H1 (cell line): ENCODE measurements at regions not wholly inside any gene's neighbourhood (a gene's known extent, or its start where the extent isn't known, plus 50 kb on each side); places are given as distances from the start of the nearest gene placed in this dataset.
A peak's percentile ranks its signal among the peaks of the same experiment; 100 is the strongest.

Source experiments
- CTCF ChIA-PET: fragments of 300-600 bp; sonication (Branson Sonifier 250); formaldehyde crosslinking; loops from one replicate; lab custom pipeline; 2021; ENCODE audit not compliant: partially characterized antibody; lab: Charles Lee
- POLR2A ChIA-PET: fragments of 300-600 bp; sonication (Branson Sonifier 250); formaldehyde crosslinking; loops from one replicate; lab custom pipeline; 2021; ENCODE audit warnings: inconsistent platforms; ENCODE audit not compliant: partially characterized antibody; lab: Charles Lee
- DNase-seq, 2 experiments: peaks; one replicate each; pipeline versions ENCODE4 v3.0.0 to v3.0.0-alpha.2; 2010 to 2022; ENCODE audit warnings: low spot score in 2 of 2, low read depth in 1 of 2, mixed read lengths in 1 of 2
- FAIRE-seq: peaks from 2 replicates; lab custom pipeline; 2011; peaks lifted over from hg19 to GRCh38; lab: Jason Lieb, UNC
- H2AFZ ChIP-seq: 2 replicates; pipeline ENCODE4 v1.8.1; 2012; ENCODE audit warnings: low read length, inconsistent platforms
- H2AK5ac ChIP-seq: 2 replicates; pipeline ENCODE4 v1.6.1; 2013; ENCODE audit warnings: low read depth, low read length
- H2BK120ac ChIP-seq: replicated peaks from 2 replicates; pipeline ENCODE3; 2013; ENCODE audit warnings: low read depth, low read length, inconsistent platforms
- H2BK12ac ChIP-seq: 2 replicates; pipeline ENCODE4 v1.6.1; 2013; ENCODE audit warnings: low read depth, low read length
- H2BK15ac ChIP-seq: 2 replicates; pipeline ENCODE4 v1.6.1; 2013; ENCODE audit warnings: low read length
- H2BK20ac ChIP-seq: 2 replicates; pipeline ENCODE4 v1.6.1; 2013; ENCODE audit warnings: low read length
- H2BK5ac ChIP-seq: 2 replicates; pipeline ENCODE4 v1.6.1; 2013; ENCODE audit warnings: low read depth, low read length
- H3K14ac ChIP-seq: 2 replicates; pipeline ENCODE4 v1.6.1; 2013; ENCODE audit warnings: inconsistent platforms; ENCODE audit not compliant: insufficient read length
- H3K18ac ChIP-seq: 2 replicates; pipeline ENCODE4 v1.6.1; 2013; ENCODE audit warnings: low read length; ENCODE audit errors: extremely low read depth
- H3K23ac ChIP-seq: 2 replicates; pipeline ENCODE4 v1.6.1; 2013; ENCODE audit warnings: inconsistent platforms; ENCODE audit not compliant: insufficient read length
- H3K23me2 ChIP-seq: 2 replicates; pipeline ENCODE4 v1.6.1; 2013; ENCODE audit warnings: low read depth, low read length
- H3K27ac ChIP-seq: 2 replicates; pipeline ENCODE4 v1.6.1; 2011; ENCODE audit warnings: low read depth, low read length, inconsistent platforms
- H3K27me3 ChIP-seq, 4 experiments: replicated peaks in 1 of 4; 1 replicate in 1 of 4; 2 replicates in 3 of 4; pipeline versions ENCODE4 v1.6.1 to v1.8.1; 2011 to 2013; ENCODE audit warnings: low read length in 3 of 4, mild to moderate bottlenecking in 3 of 4, inconsistent platforms in 2 of 4, mixed read lengths in 2 of 4, moderate library complexity in 1 of 4; ENCODE audit not compliant: control insufficient read depth in 3 of 4, insufficient read depth in 3 of 4; ENCODE audit errors: extremely low read depth in 1 of 4
- H3K36me3 ChIP-seq, 4 experiments: 2 replicates each; pipeline versions ENCODE4 v1.6.1 to v1.8.1; 2011 to 2013; ENCODE audit warnings: mild to moderate bottlenecking in 4 of 4, low read length in 3 of 4, moderate library complexity in 2 of 4, control low read depth in 1 of 4, inconsistent platforms in 1 of 4; ENCODE audit not compliant: insufficient read depth in 4 of 4, control insufficient read depth in 2 of 4
- H3K4ac ChIP-seq: replicated peaks from 2 replicates; pipeline ENCODE3; 2013; ENCODE audit warnings: low read length, low read depth, mixed read lengths, inconsistent platforms; ENCODE audit not compliant: insufficient read length
- H3K4me1 ChIP-seq, 4 experiments: replicated peaks in 1 of 4; 1 replicate in 1 of 4; 2 replicates in 3 of 4; pipeline versions ENCODE4 v1.6.1 to v1.8.1; 2011 to 2013; ENCODE audit warnings: low read length in 3 of 4, inconsistent platforms in 2 of 4, mixed read lengths in 1 of 4; ENCODE audit not compliant: insufficient read depth in 4 of 4, control insufficient read depth in 3 of 4
- H3K4me2 ChIP-seq, 2 experiments: 2 replicates each; pipeline versions ENCODE4 v1.6.1 to v1.8.1; 2011 to 2013; ENCODE audit warnings: low read depth in 2 of 2, low read length in 2 of 2, control low read depth in 1 of 2, inconsistent platforms in 1 of 2, mild to moderate bottlenecking in 1 of 2; ENCODE audit not compliant: insufficient read depth in 1 of 2
- H3K4me3 ChIP-seq, 4 experiments: fragments of 200-600, 300-600 bp in 1 of 4; sonication (generic), shearing (Covaris generic), sonication (Bioruptor Twin) in 1 of 4; 2 replicates each; pipeline versions ENCODE4 v1.5.1 to v1.8.1; 2011 to 2016; ENCODE audit warnings: low read length in 4 of 4, low read depth in 3 of 4, control low read depth in 2 of 4, inconsistent platforms in 2 of 4, mild to moderate bottlenecking in 2 of 4, mixed read lengths in 1 of 4, moderate library complexity in 1 of 4; ENCODE audit not compliant: insufficient read depth in 2 of 4; ENCODE audit errors: extremely low read depth in 1 of 4
- H3K56ac ChIP-seq: replicated peaks from 2 replicates; pipeline ENCODE3; 2013; ENCODE audit warnings: low read depth, mild to moderate bottlenecking, mixed read lengths, low read length, inconsistent platforms; ENCODE audit not compliant: insufficient read length
- H3K79me1 ChIP-seq: 2 replicates; pipeline ENCODE4 v1.6.1; 2013; ENCODE audit warnings: low read depth, low read length, control low read depth
- H3K79me2 ChIP-seq, 2 experiments: 2 replicates each; pipeline versions ENCODE4 v1.6.1 to v1.8.1; 2012 to 2013; ENCODE audit warnings: low read length in 2 of 2, mild to moderate bottlenecking in 2 of 2, inconsistent platforms in 1 of 2; ENCODE audit not compliant: insufficient read depth in 2 of 2, control insufficient read depth in 1 of 2
- H3K9ac ChIP-seq, 4 experiments: replicated peaks in 1 of 4; 1 replicate in 1 of 4; 2 replicates in 3 of 4; pipeline versions ENCODE4 v1.6.1 to v1.8.1; 2011 to 2013; ENCODE audit warnings: low read depth in 3 of 4, low read length in 3 of 4, control low read depth in 2 of 4, mild to moderate bottlenecking in 2 of 4, moderate library complexity in 2 of 4, inconsistent platforms in 1 of 4; ENCODE audit errors: extremely low read depth in 1 of 4
- H3K9me3 ChIP-seq, 2 experiments: 2 replicates each; pipeline versions ENCODE4 v1.6.1 to v1.8.1; 2012 to 2013; ENCODE audit warnings: mild to moderate bottlenecking in 2 of 2, moderate library complexity in 2 of 2, control low read depth in 1 of 2, inconsistent platforms in 1 of 2, low read depth in 1 of 2, low read length in 1 of 2, mixed read lengths in 1 of 2; ENCODE audit not compliant: insufficient read depth in 2 of 2
- H4K20me1 ChIP-seq, 2 experiments: replicated peaks in 1 of 2; 2 replicates each; pipeline versions ENCODE3 to v1.8.1; 2011 to 2013; ENCODE audit warnings: inconsistent platforms in 2 of 2, low read length in 2 of 2, mild to moderate bottlenecking in 1 of 2; ENCODE audit not compliant: insufficient read depth in 2 of 2, control insufficient read depth in 1 of 2
- H4K5ac ChIP-seq: 2 replicates; pipeline ENCODE4 v1.6.1; 2013; ENCODE audit warnings: low read length, low read depth, mixed read lengths, inconsistent platforms; ENCODE audit not compliant: insufficient read length
- H4K8ac ChIP-seq: 2 replicates; pipeline ENCODE4 v1.8.0; 2013; ENCODE audit warnings: mild to moderate bottlenecking, moderate library complexity, low read length, inconsistent platforms; ENCODE audit not compliant: insufficient read depth; ENCODE audit errors: extremely low read depth
- H4K91ac ChIP-seq: replicated peaks from 2 replicates; pipeline ENCODE3; 2013; ENCODE audit warnings: low read length, mixed read lengths, inconsistent platforms; ENCODE audit not compliant: insufficient read length
- EP300 ChIP-seq, 2 experiments: IDR thresholded peaks; 1 replicate in 1 of 2; 2 replicates in 1 of 2; pipeline ENCODE4 v1.6.1; 2011 to 2012; ENCODE audit warnings: low read depth in 2 of 2, low read length in 2 of 2, mild to moderate bottlenecking in 2 of 2, borderline replicate concordance in 1 of 2, inconsistent platforms in 1 of 2, moderate library complexity in 1 of 2
- RFX5 ChIP-seq: IDR thresholded peaks from 2 replicates; pipeline ENCODE4 v1.6.1; 2011; ENCODE audit warnings: low read depth, low read length, improper control_type of control experiment, borderline replicate concordance
- WGBS, 2 experiments: shearing (Covaris generic) in 1 of 2; methylation state at CpG; one replicate each; pipeline versions ENCODE4 v1.1.6 to v1.1.7; 2013 to 2015; ENCODE audit warnings: low lambda C conversion rate in 2 of 2, mixed read lengths in 2 of 2, inconsistent platforms in 1 of 2, low coverage in 1 of 2, missing lambda C conversion rate in 1 of 2; ENCODE audit not compliant: insufficient replicate concordance in 2 of 2, insufficient coverage in 1 of 2, insufficient read length in 1 of 2; ENCODE audit errors: extremely low coverage in 1 of 2, missing lambda C conversion rate in 1 of 2; 5-methylcytosine and 5-hydroxymethylcytosine counted together
- TF ChIP-seq, protein P1 (sequence below): IDR thresholded peaks from 2 replicates; pipeline ENCODE4 v1.6.1; 2012; ENCODE audit warnings: low read length, inconsistent platforms

DNA sequence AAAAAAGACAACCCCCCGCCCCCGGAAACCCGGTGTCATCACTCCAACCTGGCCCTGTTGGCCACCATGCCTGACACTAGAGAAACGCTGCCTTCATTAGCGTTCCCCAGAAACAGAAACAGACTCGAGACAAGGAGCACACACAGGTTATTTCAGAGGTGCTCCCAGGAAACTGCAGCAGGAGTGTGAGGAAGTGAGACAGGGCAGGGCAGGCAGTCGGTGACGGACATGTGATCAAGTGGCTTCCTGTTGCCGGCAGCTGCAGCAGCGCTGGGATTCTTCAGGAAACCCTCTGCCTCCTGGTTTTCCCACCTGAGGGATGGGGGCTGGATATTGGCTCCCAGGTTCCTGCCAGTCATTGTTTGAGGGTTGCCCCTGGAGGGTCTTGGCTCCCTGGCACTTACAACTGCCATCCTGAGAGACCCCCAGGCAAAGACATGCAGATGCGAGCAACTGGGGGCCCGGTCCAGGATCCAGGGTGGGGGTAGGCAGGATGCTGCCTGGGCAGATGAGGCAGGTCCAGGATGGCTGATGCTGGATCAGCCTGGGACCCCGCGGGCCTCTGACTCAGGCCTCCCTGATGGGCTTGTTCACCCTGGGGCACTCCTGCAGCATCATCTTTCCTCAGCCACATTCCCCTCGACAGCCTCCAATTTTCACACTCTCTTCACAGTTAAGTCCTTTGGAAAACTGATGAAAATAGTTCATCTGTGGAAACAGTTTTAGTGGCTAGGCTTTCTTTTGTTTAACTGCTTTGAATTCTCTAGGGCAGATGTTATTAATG, 150.7 kb upstream of the SYNDIG1 start:
- CTCF ChIA-PET = no interaction called here
- 90% methylated on average over 13 of the region's 15 CpGs; no CpG with 5 or more reads in 1 of the 2 experiments for WGBS, 2 experiments

More for the DNA sequence above, 150.7 kb upstream of the SYNDIG1 start:
- H3K4me2 ChIP-seq = no peak overlapping the region
- H2BK20ac ChIP-seq = no peak overlapping the region
- no peak overlapping the region for H3K14ac ChIP-seq
- peak overlapping the region; percentile 32; the same call in 1 of the 2 replicates for H4K8ac ChIP-seq
- H3K9me3 ChIP-seq = no peaks in the 10 kb centered on the region
- H3K4ac ChIP-seq = no peak overlapping the region
- no peaks in the 10 kb centered on the region for H3K79me2 ChIP-seq
- no peaks in the 10 kb centered on the region for H3K36me3 ChIP-seq
- H2BK15ac ChIP-seq = no peak overlapping the region
- H4K5ac ChIP-seq = no peak overlapping the region
- TF ChIP-seq RFX5 (no peak), EP300 (IDR thresholded peaks at IDR 0.05; ENCODE audit: borderline replicate concordance in 1 of 2, low read depth in 2 of 2, low read length in 2 of 2) (no peak)
- TF ChIP-seq, protein P1, sequence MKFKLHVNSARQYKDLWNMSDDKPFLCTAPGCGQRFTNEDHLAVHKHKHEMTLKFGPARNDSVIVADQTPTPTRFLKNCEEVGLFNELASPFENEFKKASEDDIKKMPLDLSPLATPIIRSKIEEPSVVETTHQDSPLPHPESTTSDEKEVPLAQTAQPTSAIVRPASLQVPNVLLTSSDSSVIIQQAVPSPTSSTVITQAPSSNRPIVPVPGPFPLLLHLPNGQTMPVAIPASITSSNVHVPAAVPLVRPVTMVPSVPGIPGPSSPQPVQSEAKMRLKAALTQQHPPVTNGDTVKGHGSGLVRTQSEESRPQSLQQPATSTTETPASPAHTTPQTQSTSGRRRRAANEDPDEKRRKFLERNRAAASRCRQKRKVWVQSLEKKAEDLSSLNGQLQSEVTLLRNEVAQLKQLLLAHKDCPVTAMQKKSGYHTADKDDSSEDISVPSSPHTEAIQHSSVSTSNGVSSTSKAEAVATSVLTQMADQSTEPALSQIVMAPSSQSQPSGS = no peak
- H2AFZ ChIP-seq = 0 out of 2 replicates have a peak overlapping the region, but pooled peaks have one; percentile 79
- no peak overlapping the region for H3K4me3 ChIP-seq
- no peak overlapping the region for H2BK5ac ChIP-seq
- no peak overlapping the region for H3K27ac ChIP-seq
- no peak overlapping the region for H2BK120ac ChIP-seq
- no peak overlapping the region for H3K9ac ChIP-seq
- H3K23ac ChIP-seq = no peak overlapping the region
- H3K27me3 ChIP-seq = no peaks in the 10 kb centered on the region; a peak in 1 of 7 replicates
- POLR2A ChIA-PET = no interaction called here
- no peak overlapping the region for H3K18ac ChIP-seq
- no peak overlapping the region for H3K56ac ChIP-seq
- no peaks in the 10 kb centered on the region for H3K23me2 ChIP-seq
- no peak for DNase-seq
- H4K91ac ChIP-seq = no peak overlapping the region
- no peak overlapping the region for H2AK5ac ChIP-seq
- H2BK12ac ChIP-seq = no peak overlapping the region
- no peaks in the 10 kb centered on the region for H4K20me1 ChIP-seq
- no peak for FAIRE-seq
- H3K4me1 ChIP-seq = no peaks in the 10 kb centered on the region
- H3K79me1 ChIP-seq = no peaks in the 10 kb centered on the region
